H9 (cell line): ENCODE measurements at regions not wholly inside any gene's neighbourhood (a gene's known extent, or its start where the extent isn't known, plus 50 kb on each side); places are given as distances from the start of the nearest gene placed in this dataset.

Source experiments
- DNase-seq: peaks from one replicate; pipeline ENCODE4 v3.0.0-alpha.2; 2017
- H2AFZ ChIP-seq: one replicate; pipeline ENCODE4 v1.6.1; 2013; ENCODE audit warnings: mild to moderate bottlenecking, low read length, control low read depth, moderate library complexity
- H2AK5ac ChIP-seq: 2 replicates; pipeline ENCODE4 v1.6.1; 2013; ENCODE audit warnings: low read length, control low read depth, mixed read lengths; ENCODE audit not compliant: insufficient read length
- H2BK120ac ChIP-seq: one replicate; pipeline ENCODE4 v1.6.1; 2013; ENCODE audit warnings: low read depth, mild to moderate bottlenecking, low read length, control low read depth, inconsistent platforms; ENCODE audit not compliant: poor library complexity, severe bottlenecking
- H2BK12ac ChIP-seq: 2 replicates; pipeline ENCODE4 v1.6.1; 2013; ENCODE audit warnings: low read length, control low read depth, mixed read lengths, low read depth; ENCODE audit not compliant: insufficient read length
- H2BK15ac ChIP-seq: 2 replicates; pipeline ENCODE4 v1.6.1; 2013; ENCODE audit warnings: low read depth, low read length, control low read depth
- H2BK20ac ChIP-seq: one replicate; pipeline ENCODE4 v1.6.1; 2013; ENCODE audit warnings: low read depth, mild to moderate bottlenecking, low read length, control low read depth, inconsistent platforms; ENCODE audit not compliant: poor library complexity, severe bottlenecking
- H2BK5ac ChIP-seq: 2 replicates; pipeline ENCODE4 v1.6.1; 2013; ENCODE audit warnings: low read length, control low read depth, mixed read lengths; ENCODE audit not compliant: insufficient read length
- H3K14ac ChIP-seq: 2 replicates; pipeline ENCODE4 v1.6.1; 2013; ENCODE audit warnings: low read length, control low read depth; ENCODE audit not compliant: insufficient read depth
- H3K18ac ChIP-seq: 2 replicates; pipeline ENCODE4 v1.6.1; 2013; ENCODE audit warnings: low read depth, mild to moderate bottlenecking, mixed read lengths, low read length, control low read depth; ENCODE audit not compliant: insufficient read length
- H3K23ac ChIP-seq: 2 replicates; pipeline ENCODE4 v1.6.1; 2013; ENCODE audit warnings: low read length, control low read depth, mixed read lengths, low read depth; ENCODE audit not compliant: insufficient read length
- H3K23me2 ChIP-seq: 2 replicates; pipeline ENCODE4 v1.6.1; 2013; ENCODE audit warnings: low read depth, mild to moderate bottlenecking, mixed read lengths, low read length, control low read depth; ENCODE audit not compliant: insufficient read length, poor library complexity, severe bottlenecking
- H3K27ac ChIP-seq: 2 replicates; pipeline ENCODE4 v1.5.1; 2013; ENCODE audit warnings: low read length, control low read depth, mixed read lengths, low read depth; ENCODE audit not compliant: insufficient read length
- H3K27me3 ChIP-seq: 2 replicates; pipeline ENCODE4 v1.6.1; 2013; ENCODE audit warnings: low read length, control low read depth, inconsistent platforms; ENCODE audit not compliant: insufficient read depth
- H3K4ac ChIP-seq: 2 replicates; pipeline ENCODE4 v1.6.1; 2013; ENCODE audit warnings: low read depth, mild to moderate bottlenecking, control low read depth, inconsistent platforms, low read length, moderate library complexity
- H3K4me1 ChIP-seq: 2 replicates; pipeline ENCODE4 v1.6.1; 2013; ENCODE audit warnings: low read length, control low read depth, inconsistent platforms; ENCODE audit not compliant: insufficient read depth
- H3K4me2 ChIP-seq: 2 replicates; pipeline ENCODE4 v1.6.1; 2013; ENCODE audit warnings: low read length, control low read depth, mixed read lengths; ENCODE audit not compliant: insufficient read length, insufficient read depth
- H3K56ac ChIP-seq: 2 replicates; pipeline ENCODE4 v1.6.1; 2013; ENCODE audit warnings: low read depth, mild to moderate bottlenecking, mixed read lengths, low read length, control low read depth; ENCODE audit not compliant: insufficient read length
- H3K79me1 ChIP-seq: 2 replicates; pipeline ENCODE4 v1.6.1; 2013; ENCODE audit warnings: low read depth, mild to moderate bottlenecking, moderate library complexity, low read length, control low read depth, inconsistent platforms; ENCODE audit not compliant: insufficient read depth, poor library complexity, severe bottlenecking
- H3K79me2 ChIP-seq: 2 replicates; pipeline ENCODE4 v1.6.1; 2013; ENCODE audit warnings: low read length, control low read depth, inconsistent platforms; ENCODE audit not compliant: insufficient read depth
- H3K9ac ChIP-seq: 2 replicates; pipeline ENCODE4 v1.6.1; 2013; ENCODE audit warnings: low read length, control low read depth, mixed read lengths; ENCODE audit not compliant: insufficient read length; ENCODE audit errors: extremely low read depth
- H3K9me3 ChIP-seq: one replicate; pipeline ENCODE4 v1.6.1; 2013; ENCODE audit warnings: low read depth, low read length, inconsistent platforms; ENCODE audit not compliant: control insufficient read depth
- H3T11ph ChIP-seq: one replicate; pipeline ENCODE4 v1.6.1; 2013; ENCODE audit warnings: mild to moderate bottlenecking, low read length, control low read depth, inconsistent platforms
- H4K20me1 ChIP-seq: one replicate; pipeline ENCODE4 v1.6.1; 2013; ENCODE audit not compliant: control insufficient read depth, insufficient read length, insufficient read depth
- H4K5ac ChIP-seq: 2 replicates; pipeline ENCODE4 v1.6.1; 2013; ENCODE audit warnings: low read depth, mild to moderate bottlenecking, mixed read lengths, low read length, control low read depth; ENCODE audit not compliant: insufficient read length
- H4K8ac ChIP-seq: replicated peaks from 2 replicates; pipeline ENCODE4 v1.6.1; 2013; ENCODE audit warnings: low read length, control low read depth, mixed read lengths, low read depth; ENCODE audit not compliant: insufficient read length
- H4K91ac ChIP-seq: 2 replicates; pipeline ENCODE4 v1.6.1; 2013; ENCODE audit warnings: low read depth, mild to moderate bottlenecking, moderate library complexity, mixed read lengths, low read length, control low read depth; ENCODE audit not compliant: insufficient read length
- H3K27ac Mint-ChIP-seq, 3 experiments: 2 replicates in 2 of 3; 3 replicates in 1 of 3; pipeline ENCODE4 v1.8.0; 2020 to 2021; ENCODE audit warnings: mixed read lengths in 3 of 3, mild to moderate bottlenecking in 1 of 3, moderate library complexity in 1 of 3
- H3K27me3 Mint-ChIP-seq: 2 replicates; pipeline ENCODE4 v1.8.0; 2021; ENCODE audit warnings: low read depth, mild to moderate bottlenecking, moderate library complexity, mixed read lengths
- H3K36me3 Mint-ChIP-seq, 3 experiments: 2 replicates in 2 of 3; 3 replicates in 1 of 3; pipeline ENCODE4 v1.8.0; 2020 to 2021; ENCODE audit warnings: low read depth in 3 of 3, mixed read lengths in 3 of 3; ENCODE audit not compliant: insufficient read depth in 1 of 3
- H3K4me1 Mint-ChIP-seq, 2 experiments: 2 replicates each; pipeline ENCODE4 v1.8.0; 2020; ENCODE audit warnings: mixed read lengths in 2 of 2
- H3K4me3 Mint-ChIP-seq, 2 experiments: 2 replicates in 1 of 2; 3 replicates in 1 of 2; pipeline ENCODE4 v1.8.0; 2020 to 2021; ENCODE audit warnings: mild to moderate bottlenecking in 2 of 2, mixed read lengths in 2 of 2, moderate library complexity in 1 of 2
- H3K9me3 Mint-ChIP-seq, 2 experiments: 2 replicates in 1 of 2; 3 replicates in 1 of 2; pipeline ENCODE4 v1.8.0; 2020; ENCODE audit warnings: mild to moderate bottlenecking in 2 of 2, mixed read lengths in 2 of 2, moderate library complexity in 1 of 2
- CTCF ChIP-seq: fragments of 200-600 bp; sonication (generic); conservative IDR thresholded peaks from 3 replicates; pipeline ENCODE4 v1.8.0; 2021; ENCODE audit warnings: antibody characterized with exemption, mild to moderate bottlenecking
- WGBS: extraction: QIAGEN DNeasy Blood & Tissue Kit; methylation state at CpG from one replicate; pipeline ENCODE4 v1.1.7; 2013; ENCODE audit warnings: missing lambda C conversion rate, low lambda C conversion rate, mixed read lengths; ENCODE audit not compliant: insufficient read length; ENCODE audit errors: extremely low coverage; 5-methylcytosine and 5-hydroxymethylcytosine counted together

DNA sequence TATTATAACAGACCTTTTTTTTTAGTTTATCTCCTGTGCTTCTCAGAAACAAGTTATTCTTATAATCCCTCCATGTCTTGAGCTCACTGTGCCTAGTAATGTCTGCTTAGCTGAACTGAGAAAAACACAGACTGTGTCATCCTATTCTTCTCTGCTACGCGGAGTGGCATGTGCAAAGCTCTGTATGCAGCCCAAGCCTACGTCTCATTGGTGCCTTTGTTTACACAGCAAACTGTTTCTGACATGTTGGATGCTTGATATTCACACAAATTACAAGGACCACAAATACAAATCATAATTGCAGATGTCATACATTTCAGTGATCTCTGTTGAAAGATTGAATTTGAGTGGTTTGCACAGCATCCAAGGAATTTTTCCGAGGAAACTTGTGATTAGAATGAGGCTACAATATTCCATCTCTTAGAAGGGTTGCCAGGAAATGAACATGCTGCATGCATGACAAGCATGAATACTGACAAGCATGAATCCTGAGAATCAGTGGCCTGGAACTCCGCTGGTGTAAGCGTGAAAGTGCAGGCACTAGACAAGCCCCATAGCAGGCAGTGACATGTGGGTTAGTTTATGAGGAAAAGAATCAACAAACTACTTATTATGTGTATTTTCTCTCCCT, 128.4 kb upstream of the SGK1 start:
- H2BK120ac ChIP-seq, result no peak overlapping the region
- H3K79me2 ChIP-seq, result no peaks in the 10 kb centered on the region
- Mint-ChIP-seq H3K4me1 (peaks cover 1 to 2% of the 10 kb centered on the region in 2 experiments; a peak in 2 of 4 replicates), H3K27ac (no peak overlapping the region), H3K27me3 (no peaks in the 10 kb centered on the region), H3K36me3 (no peaks in the 10 kb centered on the region), H3K9me3 (no peaks in the 10 kb centered on the region), H3K4me3 (no peak overlapping the region)
- H3K9ac ChIP-seq, result no peak overlapping the region
- no peaks in the 10 kb centered on the region for H3K79me1 ChIP-seq
- no peaks in the 10 kb centered on the region for H4K20me1 ChIP-seq
- no peak overlapping the region for H3K14ac ChIP-seq
- no peak overlapping the region for H2AFZ ChIP-seq
- DNase-seq, result no peak
- no peak overlapping the region for H2AK5ac ChIP-seq
- no peak overlapping the region for H2BK12ac ChIP-seq
- no peak overlapping the region for H3K56ac ChIP-seq
- H3K23me2 ChIP-seq, result no peaks in the 10 kb centered on the region
- H3K4me2 ChIP-seq, result no peak overlapping the region
- no peaks in the 10 kb centered on the region for H3K27me3 ChIP-seq
- H3K18ac ChIP-seq, result no peak overlapping the region
- H4K8ac ChIP-seq, result no peak overlapping the region
- no CpG with 5 or more reads among the region's 6 CpGs for WGBS
- no peak overlapping the region for H3K4ac ChIP-seq
- H4K5ac ChIP-seq, result no peak overlapping the region
- H3T11ph ChIP-seq, result no peak overlapping the region
- H2BK20ac ChIP-seq, result no peak overlapping the region
- no peak overlapping the region for H3K27ac ChIP-seq
- TF ChIP-seq CTCF, result peak; percentile 34
- H3K9me3 ChIP-seq, result no peaks in the 10 kb centered on the region
- no peak overlapping the region for H2BK5ac ChIP-seq
- no peak overlapping the region for H3K23ac ChIP-seq
- no peaks in the 10 kb centered on the region for H3K4me1 ChIP-seq
- no peak overlapping the region for H4K91ac ChIP-seq
- no peak overlapping the region for H2BK15ac ChIP-seq
